ENCODE measurements at regions not wholly inside any gene's neighbourhood (a gene's known extent, or its start where the extent isn't known, plus 50 kb on each side); places are given as distances from the start of the nearest gene placed in this dataset.

DNA sequence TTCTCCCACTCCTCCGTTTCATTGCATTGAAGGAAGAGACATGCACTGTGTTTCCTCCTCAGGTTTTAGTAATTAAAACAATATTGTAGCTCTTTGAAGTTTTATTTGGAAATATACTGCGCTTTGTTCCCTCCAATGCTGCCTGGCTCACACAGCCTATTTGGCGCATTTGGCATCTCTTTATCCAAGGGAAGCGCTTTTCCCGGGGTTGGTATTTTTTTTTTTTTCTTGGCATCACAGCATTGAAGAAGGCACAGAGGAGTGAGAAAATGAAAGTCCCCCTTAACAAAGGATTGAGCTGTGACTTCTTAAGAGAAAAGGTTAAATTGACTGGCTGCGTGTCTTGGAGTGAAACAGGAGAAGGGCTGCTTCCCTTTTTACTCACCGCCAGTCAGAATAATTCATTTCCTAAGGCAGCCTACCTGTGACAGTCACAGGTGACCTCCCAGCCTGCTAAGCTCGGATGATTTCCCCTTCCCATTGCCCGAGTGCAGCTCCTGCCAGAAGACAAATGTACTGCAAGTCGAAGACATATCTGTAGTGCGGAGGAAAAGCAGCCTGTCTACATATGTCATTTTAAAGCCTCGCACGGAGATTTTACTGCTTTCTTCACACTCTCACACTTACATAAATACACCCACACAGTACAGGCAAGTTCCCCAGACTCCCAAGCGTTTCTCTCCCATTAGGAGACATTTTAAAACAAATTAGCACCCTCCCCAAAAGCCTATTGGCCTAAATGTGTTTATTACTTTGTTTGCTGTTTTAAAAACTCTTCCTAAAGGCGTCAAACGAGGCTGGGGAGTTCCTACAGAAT, 665.5 kb upstream of the ZNF608 start:
- no peak for TF ChIP-seq POLR2AphosphoS5 (IDR thresholded peaks at IDR 0.05; ENCODE audit: low read depth, low read length)
- TF ChIP-seq, protein P1, sequence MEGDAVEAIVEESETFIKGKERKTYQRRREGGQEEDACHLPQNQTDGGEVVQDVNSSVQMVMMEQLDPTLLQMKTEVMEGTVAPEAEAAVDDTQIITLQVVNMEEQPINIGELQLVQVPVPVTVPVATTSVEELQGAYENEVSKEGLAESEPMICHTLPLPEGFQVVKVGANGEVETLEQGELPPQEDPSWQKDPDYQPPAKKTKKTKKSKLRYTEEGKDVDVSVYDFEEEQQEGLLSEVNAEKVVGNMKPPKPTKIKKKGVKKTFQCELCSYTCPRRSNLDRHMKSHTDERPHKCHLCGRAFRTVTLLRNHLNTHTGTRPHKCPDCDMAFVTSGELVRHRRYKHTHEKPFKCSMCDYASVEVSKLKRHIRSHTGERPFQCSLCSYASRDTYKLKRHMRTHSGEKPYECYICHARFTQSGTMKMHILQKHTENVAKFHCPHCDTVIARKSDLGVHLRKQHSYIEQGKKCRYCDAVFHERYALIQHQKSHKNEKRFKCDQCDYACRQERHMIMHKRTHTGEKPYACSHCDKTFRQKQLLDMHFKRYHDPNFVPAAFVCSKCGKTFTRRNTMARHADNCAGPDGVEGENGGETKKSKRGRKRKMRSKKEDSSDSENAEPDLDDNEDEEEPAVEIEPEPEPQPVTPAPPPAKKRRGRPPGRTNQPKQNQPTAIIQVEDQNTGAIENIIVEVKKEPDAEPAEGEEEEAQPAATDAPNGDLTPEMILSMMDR (IDR thresholded peaks at IDR 0.05): no peak
- TF ChIP-seq TCF7L2 (IDR thresholded peaks at IDR 0.05; ENCODE audit: low read depth, low read length): peak; percentile 79
